ENCODE measurements at regions not wholly inside any gene's neighbourhood (a gene's known extent, or its start where the extent isn't known, plus 50 kb on each side); places are given as distances from the start of the nearest gene placed in this dataset.
"Not testable (repeated sequence)": the region's sequence is repeated elsewhere in the genome, so short reads cannot be mapped to it uniquely, and the experiment has no call there.

GRCh38 chr1:194033646-194034045, 847.2 kb upstream of the B3GALT2 start:
- no peak for DNase-seq (ENCODE audit: low read depth in 2 of 2)

GRCh38 chr1:194028002-194028401, 841.6 kb upstream of the B3GALT2 start:
- no peak for DNase-seq (ENCODE audit: low read depth in 2 of 2)

- DNase-seq (ENCODE audit: low read depth in 2 of 2), result no peak
These were observed 840.0 kb upstream of the B3GALT2 start for GRCh38 chr1:194026422-194026821.

- DNase-seq (ENCODE audit: low read depth in 2 of 2), result no peak
These were observed 838.2 kb upstream of the B3GALT2 start for GRCh38 chr1:194024659-194025058.

- no peak for DNase-seq (ENCODE audit: low read depth in 2 of 2)
These were observed 827.6 kb upstream of the B3GALT2 start for GRCh38 chr1:194014014-194014413.

GRCh38 chr1:194013561-194013960, 827.1 kb upstream of the B3GALT2 start:
- DNase-seq (ENCODE audit: low read depth in 2 of 2), result no peak

GRCh38 chr1:194004146-194004545, 817.7 kb upstream of the B3GALT2 start:
- DNase-seq (ENCODE audit: low read depth in 2 of 2), result no peak

GRCh38 chr1:194001726-194002350, 815.4 kb upstream of the B3GALT2 start:
- not testable (repeated sequence) for DNase-seq (ENCODE audit: low read depth in 2 of 2)

GRCh38 chr1:193988885-193989284, 802.5 kb upstream of the B3GALT2 start:
- no peak for DNase-seq (ENCODE audit: low read depth in 2 of 2)

GRCh38 chr1:193979219-193979618, 792.8 kb upstream of the B3GALT2 start:
- no peak for DNase-seq (ENCODE audit: low read depth in 2 of 2)

- no peak for DNase-seq (ENCODE audit: low read depth in 2 of 2)
These were observed 787.9 kb upstream of the B3GALT2 start for GRCh38 chr1:193974286-193974798.

GRCh38 chr1:193973428-193973827, 787.0 kb upstream of the B3GALT2 start:
- DNase-seq (ENCODE audit: low read depth in 2 of 2), result no peak

- no peak for DNase-seq (ENCODE audit: low read depth in 2 of 2)
These were observed 785.2 kb upstream of the B3GALT2 start for GRCh38 chr1:193971595-193971994.

- DNase-seq (ENCODE audit: low read depth in 2 of 2), result no peak
These were observed 774.1 kb upstream of the B3GALT2 start for GRCh38 chr1:193960499-193960898.

GRCh38 chr1:193960040-193960439, 773.6 kb upstream of the B3GALT2 start:
- no peak for DNase-seq (ENCODE audit: low read depth in 2 of 2)

- no peak for DNase-seq (ENCODE audit: low read depth in 2 of 2)
These were observed 771.2 kb upstream of the B3GALT2 start for GRCh38 chr1:193957556-193958095.

GRCh38 chr1:193952778-193953374, 766.5 kb upstream of the B3GALT2 start:
- DNase-seq (ENCODE audit: low read depth in 2 of 2), result no peak

GRCh38 chr1:193951984-193952383, 765.6 kb upstream of the B3GALT2 start:
- no peak for DNase-seq (ENCODE audit: low read depth in 2 of 2)

GRCh38 chr1:193944454-193944853, 758.0 kb upstream of the B3GALT2 start:
- no peak for DNase-seq (ENCODE audit: low read depth in 2 of 2)

- no peak for DNase-seq (ENCODE audit: low read depth in 2 of 2)
These were observed 753.8 kb upstream of the B3GALT2 start for GRCh38 chr1:193940176-193940575.

- DNase-seq (ENCODE audit: low read depth in 2 of 2), result no peak
These were observed 753.2 kb upstream of the B3GALT2 start for GRCh38 chr1:193939585-193939984.

- no peak for DNase-seq (ENCODE audit: low read depth in 2 of 2)
These were observed 750.9 kb upstream of the B3GALT2 start for GRCh38 chr1:193937308-193937707.

GRCh38 chr1:193932979-193933378, 746.6 kb upstream of the B3GALT2 start:
- DNase-seq (ENCODE audit: low read depth in 2 of 2), result no peak

Measured in stimulated activated CD8-positive, alpha-beta memory T cell treated with anti-CD3 and anti-CD28 coated beads, Interleukin-15, amount 100 ng/mL, for 48 hours (primary cell).